Smooth muscle cell (in vitro differentiated cells): ENCODE measurements at regions not wholly inside any gene's neighbourhood (a gene's known extent, or its start where the extent isn't known, plus 50 kb on each side); places are given as distances from the start of the nearest gene placed in this dataset.

Experiments
- DNase-seq: peaks from one replicate; lab custom pipeline; 2025; ENCODE audit not compliant: unreplicated experiment; lab: John Stamatoyannopoulos, UW
- H2AFZ ChIP-seq: fragments of 200-600 bp; sonication (generic); 2 replicates; pipeline ENCODE4 v1.6.0; 2016; ENCODE audit warnings: antibody characterized with exemption, low read depth, mild to moderate bottlenecking
- H3F3A ChIP-seq: fragments of 200-600 bp; sonication (generic); 2 replicates; pipeline ENCODE4 v1.6.0; 2017; ENCODE audit warnings: antibody characterized with exemption, low read depth
- H3K27ac ChIP-seq: fragments of 200-600 bp; sonication (generic); 2 replicates; pipeline ENCODE4 v1.5.1; 2016; ENCODE audit warnings: low read depth, mild to moderate bottlenecking
- H3K27me3 ChIP-seq: fragments of 200-600 bp; sonication (generic); 2 replicates; pipeline ENCODE4 v1.6.1; 2016; ENCODE audit warnings: low read depth, mild to moderate bottlenecking
- H3K36me3 ChIP-seq: fragments of 200-600 bp; sonication (generic); 2 replicates; pipeline ENCODE4 v1.5.1; 2016; ENCODE audit warnings: low read depth
- H3K4me1 ChIP-seq: fragments of 200-600 bp; sonication (generic); 2 replicates; pipeline ENCODE4 v1.5.1; 2016; ENCODE audit warnings: low read depth
- H3K4me2 ChIP-seq: fragments of 200-600 bp; sonication (generic); 2 replicates; pipeline ENCODE4 v1.6.0; 2016; ENCODE audit warnings: mild to moderate bottlenecking
- H3K4me3 ChIP-seq: fragments of 200-600 bp; sonication (generic); 2 replicates; pipeline ENCODE4 v1.5.1; 2016; ENCODE audit warnings: mild to moderate bottlenecking
- H3K79me2 ChIP-seq: fragments of 200-600 bp; sonication (generic); 2 replicates; pipeline ENCODE4 v1.6.0; 2016; ENCODE audit warnings: low read depth, mild to moderate bottlenecking
- H3K9ac ChIP-seq: fragments of 200-600 bp; sonication (generic); 2 replicates; pipeline ENCODE4 v1.6.0; 2016; ENCODE audit warnings: low read depth
- H3K9me3 ChIP-seq: fragments of 200-600 bp; sonication (generic); replicated peaks from 2 replicates; pipeline ENCODE4 v1.5.1; 2016; ENCODE audit warnings: low read depth
- H4K20me1 ChIP-seq: fragments of 200-600 bp; sonication (generic); 2 replicates; pipeline ENCODE4 v1.6.0; 2016; ENCODE audit warnings: low read depth
- CTCF ChIP-seq: fragments of 200-600 bp; sonication (generic); IDR thresholded peaks from 2 replicates; pipeline ENCODE4 v1.5.1; 2017; ENCODE audit warnings: borderline replicate concordance, mild to moderate bottlenecking, antibody characterized with exemption; ENCODE audit not compliant: insufficient read depth, poor library complexity, severe bottlenecking
- WGBS: methylation state at CpG from one replicate; pipeline ENCODE4 v1.1.7; 2016; ENCODE audit warnings: low lambda C conversion rate; 5-methylcytosine and 5-hydroxymethylcytosine counted together

- DNase-seq: no peak
- WGBS: 92% methylated on average over 7 of the region's 7 CpGs
Observed at GRCh38 chr2:8033546-8034096, 648.2 kb upstream of the ID2 start.

GRCh38 chr2:8036366-8036765 lies 645.5 kb upstream of the ID2 start:
- no peak overlapping the region for H3K9ac ChIP-seq
- H3K4me3 ChIP-seq: no peak overlapping the region
- DNase-seq: no peak
- no peak overlapping the region for H3K27ac ChIP-seq
- WGBS: 89% methylated on average over 2 of the region's 2 CpGs
- H4K20me1 ChIP-seq: no peaks in the 10 kb centered on the region
- no peak overlapping the region for H3K4me2 ChIP-seq
- no peaks in the 10 kb centered on the region for H3K9me3 ChIP-seq
- H3K27me3 ChIP-seq: no peaks in the 10 kb centered on the region
- H3K4me1 ChIP-seq: no peaks in the 10 kb centered on the region
- peaks cover 4% of the 10 kb centered on the region for H3F3A ChIP-seq
- TF ChIP-seq CTCF: no peak
- no peak overlapping the region for H2AFZ ChIP-seq
- H3K36me3 ChIP-seq: no peaks in the 10 kb centered on the region
- H3K79me2 ChIP-seq: no peaks in the 10 kb centered on the region

More at GRCh38 chr2:8033546-8034096, 648.2 kb upstream of the ID2 start:
- Histone ChIP-seq H3K27ac (no peak overlapping the region), H3K36me3 (no peaks in the 10 kb centered on the region), H3K9ac (no peak overlapping the region), H3K4me1 (no peaks in the 10 kb centered on the region), H3F3A (peaks cover 6% of the 10 kb centered on the region), H4K20me1 (no peaks in the 10 kb centered on the region), H3K4me2 (no peak overlapping the region), H3K27me3 (peaks cover 6% of the 10 kb centered on the region), H3K9me3 (no peaks in the 10 kb centered on the region), H3K79me2 (no peaks in the 10 kb centered on the region), H3K4me3 (no peak overlapping the region), H2AFZ (no peak overlapping the region)
- TF ChIP-seq CTCF: no peak

GRCh38 chr2:8039732-8040131 lies 642.1 kb upstream of the ID2 start:
- Histone ChIP-seq H4K20me1 (no peaks in the 10 kb centered on the region), H3K27me3 (no peaks in the 10 kb centered on the region), H3K79me2 (no peaks in the 10 kb centered on the region), H3K4me3 (no peak overlapping the region), H3F3A (no peaks in the 10 kb centered on the region), H3K4me2 (no peak overlapping the region), H3K9ac (no peak overlapping the region), H3K4me1 (no peaks in the 10 kb centered on the region), H3K27ac (no peak overlapping the region), H3K36me3 (no peaks in the 10 kb centered on the region), H2AFZ (no peak overlapping the region), H3K9me3 (no peaks in the 10 kb centered on the region)
- no peak for TF ChIP-seq CTCF
- WGBS: 81% methylated on average over 2 of the region's 2 CpGs
- no peak for DNase-seq

- H3K27ac ChIP-seq: no peak overlapping the region
- H2AFZ ChIP-seq: no peak overlapping the region
- H3K36me3 ChIP-seq: no peaks in the 10 kb centered on the region
- no peaks in the 10 kb centered on the region for H3K4me1 ChIP-seq
- 91% methylated on average over 4 of the region's 4 CpGs for WGBS
- no peak for DNase-seq
- H4K20me1 ChIP-seq: no peaks in the 10 kb centered on the region
- no peak overlapping the region for H3K4me3 ChIP-seq
- H3K79me2 ChIP-seq: no peaks in the 10 kb centered on the region
- H3K9me3 ChIP-seq: no peaks in the 10 kb centered on the region
- no peak for TF ChIP-seq CTCF
- H3K4me2 ChIP-seq: no peak overlapping the region
- no peaks in the 10 kb centered on the region for H3F3A ChIP-seq
- no peaks in the 10 kb centered on the region for H3K27me3 ChIP-seq
- no peak overlapping the region for H3K9ac ChIP-seq
Observed at GRCh38 chr2:8043295-8043694, 638.6 kb upstream of the ID2 start.
